Adrenal gland (tissue), 5 donors: ENCODE measurements at regions not wholly inside any gene's neighbourhood (a gene's known extent, or its start where the extent isn't known, plus 50 kb on each side); places are given as distances from the start of the nearest gene placed in this dataset.

Experiments used
- CTCF ChIP-seq, 6 experiments: fragments of 450-650 bp in 4 of 6; fragments of 200-600 bp in 2 of 6; sonication (generic) in 1 of 6; IDR thresholded peaks; 1 replicate in 5 of 6; 2 replicates in 1 of 6; pipeline versions ENCODE4 v1.5.1 to v1.8.0; 2016 to 2021; ENCODE audit warnings: antibody characterized with exemption in 6 of 6, mild to moderate bottlenecking in 2 of 6, moderate library complexity in 1 of 6
- POLR2A ChIP-seq, 2 donors: fragments of 450-650 bp; IDR thresholded peaks; one replicate each; pipeline ENCODE4 v1.6.1; 2017; ENCODE audit warnings: antibody characterized with exemption in 2 of 2, mild to moderate bottlenecking in 2 of 2, moderate library complexity in 1 of 2
- donor health status: DM: no; HTN: no; CAD: no.

GRCh38 chr13:107712145-107712860 is 503.0 kb downstream of the LIG4 start:
- no peak for TF ChIP-seq CTCF (IDR thresholded peaks at IDR 0.05)
- TF ChIP-seq POLR2A (IDR thresholded peaks at IDR 0.05) = no peak
